ENCODE measurements at regions not wholly inside any gene's neighbourhood (a gene's known extent, or its start where the extent isn't known, plus 50 kb on each side); places are given as distances from the start of the nearest gene placed in this dataset.

DNA sequence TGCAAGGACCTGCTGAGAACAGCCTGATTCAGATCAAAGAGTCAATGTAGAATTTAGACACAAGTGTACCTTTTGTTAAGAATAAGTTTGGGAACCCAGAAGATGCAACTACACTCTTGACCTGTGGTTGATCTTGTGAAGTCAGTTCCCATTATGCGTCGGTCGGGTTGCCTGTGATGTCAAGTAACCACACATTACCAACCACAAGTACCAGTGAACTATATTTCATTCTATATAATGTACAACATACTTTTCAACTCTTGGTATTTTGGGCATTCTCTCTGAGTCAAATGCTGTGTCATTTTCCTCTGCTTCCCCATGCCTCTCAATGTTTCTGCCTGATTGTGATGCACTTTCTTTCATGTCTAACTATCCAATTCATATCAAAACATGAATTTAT, 426.2 kb downstream of the ETV1 start:
- TF ChIP-seq SUZ12 (IDR thresholded peaks at IDR 0.05; ENCODE audit: extremely low read depth, insufficient read depth, insufficient read length) (no peak), ZNF274 (IDR thresholded peaks at IDR 0.05; ENCODE audit: low read depth, low read length) (no peak), YY1 (IDR thresholded peaks at IDR 0.05; ENCODE audit: insufficient read depth, insufficient read length) (no peak)
